Thoracic aorta (tissue), 2 donors: ENCODE measurements at regions not wholly inside any gene's neighbourhood (a gene's known extent, or its start where the extent isn't known, plus 50 kb on each side); places are given as distances from the start of the nearest gene placed in this dataset.

Experiments used
- ATAC-seq: fragments of 150-250 bp; one replicate; pipeline ENCODE4 v1.8.0; 2017; ENCODE audit warnings: low read depth; ENCODE audit not compliant: insufficient number of reproducible peaks, low FRiP score
- DNase-seq: peaks from one replicate; pipeline ENCODE4 v3.0.0-alpha.2; 2020; ENCODE audit warnings: low spot score
- H3K27ac ChIP-seq, 2 donors: fragments of 200-600 bp; sonication (generic); 1 replicate in 1 of 2; 2 replicates in 1 of 2; pipeline ENCODE4 v1.5.1; 2016; ENCODE audit warnings: mild to moderate bottlenecking in 2 of 2, moderate library complexity in 2 of 2
- H3K27me3 ChIP-seq: fragments of 200-600 bp; sonication (generic); replicated peaks from 2 replicates; pipeline ENCODE4 v1.6.0; 2016; ENCODE audit warnings: mild to moderate bottlenecking; ENCODE audit not compliant: insufficient read depth
- H3K36me3 ChIP-seq: fragments of 200-600 bp; sonication (generic); one replicate; pipeline ENCODE4 v1.5.1; 2016
- H3K4me1 ChIP-seq, 2 donors: fragments of 200-600 bp; sonication (generic); 1 replicate in 1 of 2; 2 replicates in 1 of 2; pipeline versions ENCODE4 v1.5.1 to v1.6.0; 2016; ENCODE audit warnings: low read depth in 2 of 2, mild to moderate bottlenecking in 1 of 2; ENCODE audit not compliant: control insufficient read depth in 1 of 2
- H3K4me3 ChIP-seq: fragments of 200-600 bp; sonication (generic); 2 replicates; pipeline ENCODE4 v1.5.1; 2016; ENCODE audit warnings: mild to moderate bottlenecking
- H3K9me3 ChIP-seq: fragments of 200-600 bp; sonication (generic); 2 replicates; pipeline ENCODE4 v1.5.1; 2016
- CTCF ChIP-seq: fragments of 200-600 bp; sonication (generic); IDR thresholded peaks from one replicate; pipeline ENCODE4 v1.5.1; 2019; ENCODE audit warnings: antibody characterized with exemption

DNA sequence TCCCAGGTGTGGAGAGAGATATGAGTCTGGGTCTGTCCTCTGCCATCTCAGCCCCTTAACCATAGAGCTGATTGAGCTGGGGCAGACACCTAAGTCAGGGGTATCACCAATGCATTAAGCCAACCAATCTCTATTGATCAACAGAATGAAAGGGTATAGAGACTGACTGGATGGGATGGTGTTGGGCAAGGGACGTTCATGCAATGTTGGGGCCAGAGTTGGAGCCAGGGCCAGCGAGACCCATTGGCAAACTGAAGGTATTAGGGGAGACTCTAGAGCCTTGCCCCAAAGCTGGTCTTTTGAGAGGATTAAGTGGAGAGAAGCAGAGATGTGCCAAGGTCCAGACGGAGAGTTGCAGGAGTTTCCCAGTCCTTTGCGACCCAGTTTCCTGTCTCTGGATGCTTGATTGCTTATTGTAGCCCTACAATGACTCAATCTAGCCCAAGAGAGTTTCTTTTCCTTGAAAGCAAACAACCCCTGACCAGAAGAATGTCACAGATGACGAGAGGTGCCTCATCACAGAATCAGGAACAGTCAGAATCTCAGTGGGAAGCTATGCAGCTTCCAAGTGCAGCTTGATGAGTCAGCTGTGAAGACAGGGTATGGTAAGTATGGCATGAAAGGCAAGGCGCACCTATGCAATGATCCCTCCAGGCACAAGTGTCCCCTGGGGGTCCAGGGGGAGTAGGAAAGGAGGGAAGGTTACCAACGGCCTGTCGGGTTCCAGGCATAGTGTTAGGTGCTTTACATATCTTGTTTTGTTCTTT is 137.2 kb downstream of the UTP18 start:
- DNase-seq (no peak), ATAC-seq (no peak)
- no peak overlapping the region for H3K4me3 ChIP-seq
- no peaks in the 10 kb centered on the region for H3K9me3 ChIP-seq
- no peak for TF ChIP-seq CTCF
- no peaks in the 10 kb centered on the region for H3K27me3 ChIP-seq
- no peaks in the 10 kb centered on the region for H3K4me1 ChIP-seq
- H3K27ac ChIP-seq = no peak overlapping the region
- no peaks in the 10 kb centered on the region for H3K36me3 ChIP-seq

GRCh38 chr17:51398128-51398525 is 137.8 kb downstream of the UTP18 start:
- Histone ChIP-seq H3K36me3 (no peaks in the 10 kb centered on the region), H3K27me3 (no peaks in the 10 kb centered on the region), H3K27ac (no peak overlapping the region), H3K4me3 (no peak overlapping the region), H3K9me3 (no peaks in the 10 kb centered on the region), H3K4me1 (no peaks in the 10 kb centered on the region)
- ATAC-seq (no peak), DNase-seq (no peak)
- no peak for TF ChIP-seq CTCF

DNA sequence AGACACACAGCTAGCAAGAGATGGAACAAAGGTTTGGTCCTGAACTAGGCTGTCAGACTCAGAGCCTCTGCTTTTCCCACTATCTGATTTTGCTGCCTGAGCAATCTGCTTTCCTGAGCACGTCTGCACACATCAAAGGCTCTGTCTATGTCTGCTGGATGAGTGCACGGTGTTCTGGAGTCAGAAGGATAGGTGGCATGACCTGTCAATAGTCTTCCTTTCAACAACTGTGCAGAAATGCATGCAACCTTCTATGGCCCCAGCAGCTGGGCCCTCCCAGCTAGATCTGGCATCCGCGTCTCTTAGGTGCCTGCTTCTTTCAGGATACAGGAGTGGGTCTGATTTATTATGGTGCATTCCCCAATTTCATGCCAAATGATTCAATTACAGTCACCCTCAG is 138.3 kb downstream of the UTP18 start:
- no peaks in the 10 kb centered on the region for H3K9me3 ChIP-seq
- no peaks in the 10 kb centered on the region for H3K36me3 ChIP-seq
- no peak overlapping the region for H3K27ac ChIP-seq
- no peaks in the 10 kb centered on the region for H3K27me3 ChIP-seq
- H3K4me3 ChIP-seq = no peak overlapping the region
- no peak for TF ChIP-seq CTCF
- no peak for ATAC-seq
- H3K4me1 ChIP-seq = no peaks in the 10 kb centered on the region
- DNase-seq = no peak

DNA sequence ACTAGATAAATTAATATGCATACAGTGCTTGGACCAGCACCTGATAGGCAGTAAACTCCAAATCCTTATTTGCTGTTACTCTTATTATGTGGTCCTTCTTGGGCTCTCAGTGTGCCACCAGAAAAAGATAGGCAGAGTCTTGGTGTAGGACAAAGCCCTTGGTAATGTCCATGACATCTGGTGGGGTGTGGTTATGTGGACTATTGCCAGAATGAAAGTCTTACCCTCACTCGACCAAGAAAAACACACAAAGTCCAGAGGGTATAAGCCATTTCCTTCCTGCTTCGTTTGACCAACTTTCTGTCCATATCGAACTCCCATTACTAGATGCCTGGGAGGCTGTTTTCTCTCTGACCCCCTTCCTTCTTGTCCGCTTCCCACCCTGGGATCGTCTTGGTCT is 140.9 kb downstream of the UTP18 start:
- H3K27me3 ChIP-seq = no peaks in the 10 kb centered on the region
- ATAC-seq (no peak), DNase-seq (no peak)
- no peaks in the 10 kb centered on the region for H3K36me3 ChIP-seq
- no peaks in the 10 kb centered on the region for H3K9me3 ChIP-seq
- H3K4me3 ChIP-seq = no peak overlapping the region
- no peaks in the 10 kb centered on the region for H3K4me1 ChIP-seq
- no peak for TF ChIP-seq CTCF
- no peak overlapping the region for H3K27ac ChIP-seq

GRCh38 chr17:51402899-51403298 is 142.6 kb downstream of the UTP18 start:
- no peaks in the 10 kb centered on the region for H3K36me3 ChIP-seq
- H3K4me1 ChIP-seq = no peaks in the 10 kb centered on the region
- no peaks in the 10 kb centered on the region for H3K9me3 ChIP-seq
- H3K4me3 ChIP-seq = no peak overlapping the region
- no peak for TF ChIP-seq CTCF
- DNase-seq = no peak
- H3K27ac ChIP-seq = no peak overlapping the region
- H3K27me3 ChIP-seq = no peaks in the 10 kb centered on the region
- no peak for ATAC-seq
